Naive thymus-derived CD8-positive, alpha-beta T cell (primary cell): ENCODE measurements at regions not wholly inside any gene's neighbourhood (a gene's known extent, or its start where the extent isn't known, plus 50 kb on each side); places are given as distances from the start of the nearest gene placed in this dataset.
"Not testable (repeated sequence)": the region's sequence is repeated elsewhere in the genome, so short reads cannot be mapped to it uniquely, and the experiment has no call there.

ENCODE experiments used
- ATAC-seq, 2 donors: fragments of 150-1000 bp; cut with Tn5 transposase in 1 of 2; sonication (Bioruptor Pico), chemical (Tn5 transposase) in 1 of 2; 1 replicate in 1 of 2; 2 replicates in 1 of 2; pipeline ENCODE4 v1.10.0; 2021; ENCODE audit warnings: mild to moderate bottlenecking in 2 of 2, moderate library complexity in 2 of 2
- POLR2A ChIA-PET: fragments of 350-600 bp; sonication (Branson Sonifier 250); formaldehyde crosslinking; loops from one replicate; lab custom pipeline; 2021; ENCODE audit warnings: antibody characterized with exemption; lab: Charles Lee
- DNase-seq, 10 donors: peaks; one replicate each; pipeline versions ENCODE4 v3.0.0 to v3.0.0-alpha.2; 2020 to 2022
- H3K27ac Mint-ChIP-seq, 10 donors: one replicate each; pipeline ENCODE4 v1.8.0; 2020 to 2022; ENCODE audit warnings: mild to moderate bottlenecking in 10 of 10, mixed read lengths in 10 of 10, moderate library complexity in 4 of 10, inconsistent platforms in 1 of 10
- H3K27me3 Mint-ChIP-seq, 5 donors: one replicate each; pipeline ENCODE4 v1.8.0; 2021 to 2022; ENCODE audit warnings: mixed read lengths in 5 of 5
- H3K36me3 Mint-ChIP-seq, 3 donors: one replicate each; pipeline ENCODE4 v1.8.0; 2020 to 2022; ENCODE audit warnings: mixed read lengths in 3 of 3, mild to moderate bottlenecking in 2 of 3, inconsistent platforms in 1 of 3
- H3K4me1 Mint-ChIP-seq, 4 donors: one replicate each; pipeline ENCODE4 v1.8.0; 2021 to 2022; ENCODE audit warnings: mixed read lengths in 4 of 4
- H3K4me3 Mint-ChIP-seq, 10 donors: one replicate each; pipeline ENCODE4 v1.8.0; 2020 to 2022; ENCODE audit warnings: mild to moderate bottlenecking in 10 of 10, mixed read lengths in 10 of 10, moderate library complexity in 6 of 10, inconsistent platforms in 1 of 10
- H3K9me3 Mint-ChIP-seq, 9 donors: one replicate each; pipeline ENCODE4 v1.8.0; 2020 to 2022; ENCODE audit warnings: mixed read lengths in 9 of 9, mild to moderate bottlenecking in 3 of 9, inconsistent platforms in 1 of 9, moderate library complexity in 1 of 9

GRCh38 chr11:106152013-106152412 is 74.6 kb downstream of the AASDHPPT start:
- Mint-ChIP-seq H3K4me1 (peaks cover 0 to 2% (median 0%) of the 10 kb centered on the region in 4 donors), H3K4me3 (no peak overlapping the region)

GRCh38 chr11:106152824-106153223 is 75.4 kb downstream of the AASDHPPT start:
- DNase-seq: no peak
- H3K9me3 Mint-ChIP-seq: peaks cover 0 to under 1% (median 0%) of the 10 kb centered on the region in 9 donors
- ATAC-seq: no peak
- POLR2A ChIA-PET: no interaction called here
- H3K4me1 Mint-ChIP-seq: peaks cover 0 to 2% (median 0%) of the 10 kb centered on the region in 4 donors
- H3K27me3 Mint-ChIP-seq: peaks cover 2 to 23% (median 9%) of the 10 kb centered on the region in 5 donors
- no peaks in the 10 kb centered on the region for H3K36me3 Mint-ChIP-seq
- H3K27ac Mint-ChIP-seq: no peak overlapping the region
- H3K4me3 Mint-ChIP-seq: no peak overlapping the region

More at GRCh38 chr11:106152013-106152412, 74.6 kb downstream of the AASDHPPT start:
- peaks cover 0 to 9% (median 3%) of the 10 kb centered on the region in 9 donors for H3K9me3 Mint-ChIP-seq
- DNase-seq: no peak
- no peak overlapping the region for H3K27ac Mint-ChIP-seq
- H3K27me3 Mint-ChIP-seq: peaks cover 2 to 24% (median 7%) of the 10 kb centered on the region in 5 donors
- H3K36me3 Mint-ChIP-seq: peaks cover 0 to 2% (median 0%) of the 10 kb centered on the region in 3 donors
- POLR2A ChIA-PET: no interaction called here
- ATAC-seq: no peak

- Mint-ChIP-seq H3K36me3 (no peaks in the 10 kb centered on the region), H3K27ac (no peak overlapping the region), H3K27me3 (peaks cover 1 to 23% (median 7%) of the 10 kb centered on the region in 5 donors), H3K4me1 (peaks cover 0 to 2% (median 0%) of the 10 kb centered on the region in 4 donors), H3K4me3 (no peak overlapping the region), H3K9me3 (no peaks in the 10 kb centered on the region)
- no peak for ATAC-seq
- POLR2A ChIA-PET: no interaction called here
- DNase-seq: no peak
These were observed 79.0 kb downstream of the AASDHPPT start for GRCh38 chr11:106156290-106156937.

DNA sequence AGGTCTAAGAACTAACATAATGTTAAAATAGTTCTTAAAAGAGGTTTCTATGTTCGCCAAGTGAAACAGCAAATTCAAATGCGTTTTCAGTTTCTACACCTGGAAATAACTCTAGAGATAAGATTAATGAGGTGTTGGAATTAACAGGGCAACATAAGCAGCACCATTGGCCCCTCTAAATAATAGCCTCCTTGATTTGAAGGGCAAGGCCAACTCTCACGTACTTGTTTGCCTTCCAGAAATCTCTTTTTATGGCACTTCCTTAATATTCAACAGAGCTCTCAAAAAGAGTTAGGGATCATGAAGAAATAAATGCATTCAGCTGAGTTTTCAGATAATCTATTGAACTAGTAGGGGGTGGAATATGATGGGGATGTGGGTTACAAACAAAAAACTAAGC is 80.9 kb downstream of the AASDHPPT start:
- peaks cover 0 to 2% (median 0%) of the 10 kb centered on the region in 4 donors for H3K4me1 Mint-ChIP-seq
- DNase-seq (no peak), ATAC-seq (no peak)
- H3K9me3 Mint-ChIP-seq: no peaks in the 10 kb centered on the region
- POLR2A ChIA-PET: no interaction called here
- H3K27ac Mint-ChIP-seq: no peak overlapping the region
- peaks cover 1 to 23% (median 10%) of the 10 kb centered on the region in 5 donors for H3K27me3 Mint-ChIP-seq
- H3K4me3 Mint-ChIP-seq: no peak overlapping the region
- no peaks in the 10 kb centered on the region for H3K36me3 Mint-ChIP-seq

DNA sequence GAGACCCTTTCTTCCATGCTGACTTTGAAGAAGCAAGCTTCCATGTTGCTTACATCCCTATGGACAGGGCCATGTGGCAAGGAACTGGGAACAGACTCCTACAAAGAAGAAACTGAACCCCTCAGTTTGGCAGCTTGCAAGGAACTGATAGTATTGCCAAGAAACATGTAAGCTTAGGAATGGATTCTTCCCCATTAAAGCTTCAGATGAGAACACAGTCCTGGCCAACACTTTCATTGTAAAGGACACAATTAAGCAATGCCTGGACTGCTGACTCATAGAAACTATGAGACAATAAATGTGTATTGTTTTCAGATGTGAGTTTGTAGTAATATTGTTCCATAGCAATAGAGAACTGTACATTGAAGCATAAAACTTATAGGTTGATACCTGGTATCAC is 82.4 kb downstream of the AASDHPPT start:
- H3K9me3 Mint-ChIP-seq: peaks cover 0 to 3% (median 0%) of the 10 kb centered on the region in 9 donors
- POLR2A ChIA-PET: no interaction called here
- peaks cover 1 to 17% (median 10%) of the 10 kb centered on the region in 5 donors for H3K27me3 Mint-ChIP-seq
- no peak overlapping the region for H3K4me3 Mint-ChIP-seq
- no peaks in the 10 kb centered on the region for H3K36me3 Mint-ChIP-seq
- H3K4me1 Mint-ChIP-seq: peaks cover 0 to 2% (median 0%) of the 10 kb centered on the region in 4 donors
- no peak for ATAC-seq
- DNase-seq: no peak
- H3K27ac Mint-ChIP-seq: no peak overlapping the region

- POLR2A ChIA-PET: no interaction called here
- DNase-seq (no peak), ATAC-seq (no peak)
- peaks cover 0 to 9% (median 0%) of the 10 kb centered on the region in 9 donors for H3K9me3 Mint-ChIP-seq
- no peak overlapping the region for H3K27ac Mint-ChIP-seq
- H3K27me3 Mint-ChIP-seq: peaks cover 1 to 21% (median 10%) of the 10 kb centered on the region in 5 donors
- H3K36me3 Mint-ChIP-seq: no peaks in the 10 kb centered on the region
- H3K4me3 Mint-ChIP-seq: no peak overlapping the region
- peaks cover 0 to 2% (median 0%) of the 10 kb centered on the region in 4 donors for H3K4me1 Mint-ChIP-seq
These were observed 83.0 kb downstream of the AASDHPPT start for GRCh38 chr11:106160494-106160893.

DNA sequence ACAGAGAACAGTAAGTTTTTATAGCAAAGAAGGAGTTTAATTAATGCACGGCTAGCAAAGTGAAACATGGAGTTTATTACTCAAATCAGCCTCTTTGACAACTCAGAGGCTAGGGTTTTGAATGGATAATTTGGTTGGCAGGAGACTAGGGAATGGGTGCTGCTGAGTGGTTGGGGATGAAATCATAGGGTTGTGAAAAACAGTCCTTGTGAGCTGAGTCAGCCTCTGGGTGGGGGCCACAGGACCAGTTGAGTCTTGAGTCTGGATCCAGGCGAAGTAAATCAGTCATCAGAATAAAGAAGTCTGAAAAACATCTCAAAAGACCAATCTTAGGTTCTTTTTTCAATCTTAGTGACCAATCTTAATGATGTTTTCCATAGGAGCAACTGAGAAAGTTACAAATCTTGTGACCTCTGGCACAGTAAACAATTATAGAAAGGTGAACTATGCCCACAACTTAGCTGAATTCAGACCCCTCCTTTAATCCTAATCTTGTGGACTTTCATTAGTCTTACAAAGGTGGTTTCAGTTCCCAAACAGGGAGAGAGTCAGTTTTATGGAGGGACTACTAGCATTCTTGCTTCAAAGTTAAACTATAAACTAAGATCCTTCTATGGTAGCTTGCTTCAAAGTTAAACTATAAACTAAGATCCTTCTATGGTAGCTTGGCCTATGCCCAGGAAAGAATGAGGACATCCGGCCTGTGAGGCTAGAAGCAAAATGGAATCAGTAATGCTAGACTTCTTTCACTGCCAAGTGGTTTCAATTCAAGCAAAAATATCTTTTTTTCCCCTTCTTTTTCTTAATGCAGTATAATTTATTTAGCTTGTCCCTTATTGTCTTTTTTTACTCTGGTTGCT is 84.5 kb downstream of the AASDHPPT start:
- POLR2A ChIA-PET: no interaction called here
- no peak for ATAC-seq
- H3K9me3 Mint-ChIP-seq: peaks cover under 1 to 24% (median 13%) of the 10 kb centered on the region in 9 donors
- peaks cover 0 to 7% (median 0%) of the 10 kb centered on the region in 3 donors for H3K36me3 Mint-ChIP-seq
- H3K27ac Mint-ChIP-seq: no peak overlapping the region
- DNase-seq: no peak
- H3K27me3 Mint-ChIP-seq: peaks cover 0 to 16% (median 7%) of the 10 kb centered on the region in 5 donors
- no peak overlapping the region for H3K4me3 Mint-ChIP-seq
- no peaks in the 10 kb centered on the region for H3K4me1 Mint-ChIP-seq

GRCh38 chr11:106167085-106167484 is 89.6 kb downstream of the AASDHPPT start:
- Mint-ChIP-seq H3K27me3 (peaks cover 0 to 19% (median 2%) of the 10 kb centered on the region in 5 donors), H3K36me3 (peaks cover 0 to 20% (median 0%) of the 10 kb centered on the region in 3 donors), H3K4me1 (no peaks in the 10 kb centered on the region), H3K4me3 (no peak overlapping the region), H3K27ac (no peak overlapping the region), H3K9me3 (peaks cover 5 to 47% (median 23%) of the 10 kb centered on the region in 9 donors)
- POLR2A ChIA-PET: no interaction called here
- DNase-seq (no peak), ATAC-seq (no peak)

GRCh38 chr11:106172386-106172991 is 95.0 kb downstream of the AASDHPPT start:
- POLR2A ChIA-PET: no interaction called here
- ATAC-seq: no peak

DNA sequence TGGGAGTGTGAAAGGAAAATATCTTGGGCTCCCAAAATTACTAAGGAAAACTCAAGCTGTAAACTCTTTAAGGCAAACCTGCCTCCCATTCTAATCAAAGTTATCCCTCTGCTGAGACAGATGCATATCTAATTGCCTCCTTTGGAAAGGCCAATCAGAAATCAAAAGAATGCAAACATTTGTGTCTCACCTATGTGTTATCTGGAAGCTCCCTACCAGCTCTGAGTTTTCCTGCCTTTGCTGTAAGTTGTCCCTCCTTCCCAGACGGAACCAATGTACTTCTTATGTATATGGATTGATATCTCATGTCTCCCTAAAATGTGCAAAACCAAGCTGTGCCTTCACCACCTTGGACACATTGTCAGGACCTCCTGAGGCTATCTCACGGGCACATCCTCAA is 95.8 kb downstream of the AASDHPPT start:
- DNase-seq (no peak), ATAC-seq (no peak)
- Mint-ChIP-seq H3K4me3 (no peak overlapping the region), H3K27ac (no peak overlapping the region), H3K9me3 (peaks cover 0 to 14% (median 6%) of the 10 kb centered on the region in 9 donors), H3K4me1 (no peaks in the 10 kb centered on the region), H3K36me3 (peaks cover 0 to 5% (median 0%) of the 10 kb centered on the region in 3 donors), H3K27me3 (peaks cover 0 to 7% (median 2%) of the 10 kb centered on the region in 5 donors)
- POLR2A ChIA-PET: no interaction called here

More at GRCh38 chr11:106172386-106172991, 95.0 kb downstream of the AASDHPPT start:
- H3K36me3 Mint-ChIP-seq: peaks cover 0 to 8% (median 0%) of the 10 kb centered on the region in 3 donors
- H3K27ac Mint-ChIP-seq: no peak overlapping the region
- no peaks in the 10 kb centered on the region for H3K4me1 Mint-ChIP-seq
- no peak for DNase-seq
- H3K27me3 Mint-ChIP-seq: peaks cover 0 to 7% (median 2%) of the 10 kb centered on the region in 5 donors
- peaks cover 2 to 18% (median 9%) of the 10 kb centered on the region in 9 donors for H3K9me3 Mint-ChIP-seq
- H3K4me3 Mint-ChIP-seq: no peak overlapping the region

- H3K27ac Mint-ChIP-seq, POLR2A ChIA-PET, H3K4me1 Mint-ChIP-seq: not testable (repeated sequence)
These were observed 96.5 kb downstream of the AASDHPPT start for GRCh38 chr11:106174003-106174402.

DNA sequence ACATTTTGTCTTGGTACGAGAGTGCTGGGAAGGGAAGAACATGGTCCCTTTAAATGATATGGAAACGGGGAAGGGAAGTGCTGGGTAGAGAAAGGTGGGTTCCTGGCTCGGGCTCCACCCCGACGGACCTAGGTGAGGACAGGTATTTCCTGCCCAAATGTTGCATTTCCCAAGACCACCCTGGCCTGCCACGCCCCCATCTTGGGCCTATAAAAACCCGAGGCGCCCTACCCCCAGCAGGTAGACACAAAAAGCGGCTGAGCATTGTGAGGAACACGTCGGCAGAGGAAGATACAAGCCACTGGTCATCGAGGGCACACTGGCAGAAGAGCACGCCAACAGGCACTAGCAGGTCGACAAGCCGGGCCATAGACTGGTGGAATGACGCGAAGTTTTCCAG is 99.4 kb downstream of the AASDHPPT start:
- Mint-ChIP-seq H3K4me1 (no peaks in the 10 kb centered on the region), H3K4me3 (no peak overlapping the region), H3K9me3 (peaks cover 0 to 11% (median 2%) of the 10 kb centered on the region in 9 donors), H3K27me3 (peaks cover 0 to 5% (median 2%) of the 10 kb centered on the region in 5 donors), H3K27ac (no peak overlapping the region), H3K36me3 (no peaks in the 10 kb centered on the region)
- no peak for DNase-seq
- ATAC-seq: no peak
- POLR2A ChIA-PET: no interaction called here

More at GRCh38 chr11:106174003-106174402, 96.5 kb downstream of the AASDHPPT start:
- not testable (repeated sequence) for H3K4me3 Mint-ChIP-seq, DNase-seq, H3K27me3 Mint-ChIP-seq, H3K9me3 Mint-ChIP-seq, ATAC-seq, H3K36me3 Mint-ChIP-seq
